HepG2 (cell line): ENCODE measurements at regions not wholly inside any gene's neighbourhood (a gene's known extent, or its start where the extent isn't known, plus 50 kb on each side); places are given as distances from the start of the nearest gene placed in this dataset.

Experiments used
- ATAC-seq: fragments of 200-7000 bp; cut with Tn5 transposase; 3 replicates; pipeline ENCODE4 v1.9.1; 2020; ENCODE audit warnings: mild to moderate bottlenecking, moderate library complexity
- BruUV-seq: library from RNA; stranded (reverse); fragments of 400-500 nt; replicated peaks from 2 replicates; lab custom pipeline; 2021; lab: Mats Ljungman, UMichigan
- CTCF ChIA-PET: fragments of 300-600 bp; formaldehyde crosslinking; extraction: SDS; loops from one replicate; lab custom pipeline; 2021; ENCODE audit warnings: low total read pairs, inconsistent platforms, low intra/inter-chr PET ratio; lab: Yijun Ruan, JAX
- POLR2A ChIA-PET: fragments of 350-600 bp; sonication (Branson Sonifier 250); formaldehyde crosslinking; loops from one replicate; lab custom pipeline; 2020; ENCODE audit warnings: antibody characterized with exemption, inconsistent platforms; lab: Yijun Ruan, JAX
- DNase-seq: peaks from one replicate; pipeline ENCODE4 v3.0.0-alpha.2; 2015; ENCODE audit warnings: low spot score
- FAIRE-seq: peaks from 3 replicates; lab custom pipeline; 2011; peaks lifted over from hg19 to GRCh38; lab: Jason Lieb, UNC
- H2AFZ ChIP-seq: one replicate; pipeline ENCODE4 v1.6.1; 2011; ENCODE audit warnings: low read length, inconsistent platforms
- H3K27ac ChIP-seq: fragments of 300-600 bp; 3 replicates; pipeline ENCODE4 v1.8.0; 2011; ENCODE audit warnings: mixed run types, mild to moderate bottlenecking, mixed read lengths, low read length, inconsistent platforms; ENCODE audit not compliant: insufficient read depth; ENCODE audit errors: extremely low read length
- H3K27me3 ChIP-seq, 2 experiments: fragments of 200-600 bp in 1 of 2; 2 replicates in 1 of 2; 3 replicates in 1 of 2; pipeline versions ENCODE4 v1.6.0 to v1.8.0; 2011; ENCODE audit warnings: low read length in 2 of 2, mild to moderate bottlenecking in 2 of 2, moderate library complexity in 2 of 2, inconsistent platforms in 1 of 2; ENCODE audit not compliant: insufficient read depth in 2 of 2, control insufficient read depth in 1 of 2
- H3K36me3 ChIP-seq, 2 experiments: fragments of 200-600 bp in 1 of 2; replicated peaks in 1 of 2; 2 replicates in 1 of 2; 3 replicates in 1 of 2; pipeline versions ENCODE4 v1.5.1 to v1.8.0; 2011; ENCODE audit warnings: low read length in 2 of 2, inconsistent platforms in 1 of 2; ENCODE audit not compliant: insufficient read depth in 2 of 2, control insufficient read depth in 1 of 2
- H3K4me1 ChIP-seq: 2 replicates; pipeline ENCODE4 v1.5.1; 2012; ENCODE audit warnings: low read length, inconsistent platforms; ENCODE audit not compliant: insufficient read depth
- H3K4me2 ChIP-seq: 2 replicates; pipeline ENCODE4 v1.6.0; 2011; ENCODE audit warnings: low read depth, low read length, inconsistent platforms
- H3K4me3 ChIP-seq, 3 experiments: fragments of 200-600 bp in 1 of 3; sonication (generic), shearing (Covaris generic) in 1 of 3; replicated peaks in 1 of 3; 2 replicates each; pipeline ENCODE4 v1.5.1; 2011 to 2016; ENCODE audit warnings: low read length in 3 of 3, inconsistent platforms in 2 of 3, low read depth in 2 of 3, mild to moderate bottlenecking in 2 of 3, control low read depth in 1 of 3, mixed read lengths in 1 of 3; ENCODE audit not compliant: insufficient read depth in 1 of 3
- H3K79me2 ChIP-seq: one replicate; pipeline ENCODE4 v1.6.1; 2011; ENCODE audit warnings: low read length, inconsistent platforms; ENCODE audit not compliant: insufficient read depth
- H3K9ac ChIP-seq: 2 replicates; pipeline ENCODE4 v1.6.0; 2011; ENCODE audit warnings: mild to moderate bottlenecking, low read depth, low read length, inconsistent platforms; ENCODE audit not compliant: insufficient read depth
- H3K9me3 ChIP-seq: 2 replicates; pipeline ENCODE4 v1.5.1; 2012; ENCODE audit warnings: mild to moderate bottlenecking, low read length
- H4K20me1 ChIP-seq: 2 replicates; pipeline ENCODE4 v1.6.0; 2011; ENCODE audit warnings: inconsistent platforms, mild to moderate bottlenecking, low read length, moderate library complexity; ENCODE audit not compliant: insufficient read depth
- ARID5B ChIP-seq: IDR thresholded peaks from 2 replicates; pipeline ENCODE4 v1.4.0; 2020; ENCODE audit warnings: mild to moderate bottlenecking, missing genetic modification reagents
- CHD4 ChIP-seq: fragments of 200-600 bp; sonication (generic); IDR thresholded peaks from 2 replicates; pipeline ENCODE4 v1.7.0; 2017; ENCODE audit warnings: mild to moderate bottlenecking, low read length, borderline replicate concordance
- DR1 ChIP-seq: sonication (generic); formaldehyde crosslinking; IDR thresholded peaks from 2 replicates; pipeline ENCODE4 v1.8.0; 2021; ENCODE audit warnings: mild to moderate bottlenecking, missing genetic modification reagents, inconsistent platforms
- FOXC1 ChIP-seq: sonication (generic); formaldehyde crosslinking; IDR thresholded peaks from 2 replicates; pipeline ENCODE4 v1.8.0; 2022; ENCODE audit warnings: mild to moderate bottlenecking, missing genetic modification reagents, borderline replicate concordance
- HNRNPUL1 ChIP-seq: fragments of 200-400 bp; formaldehyde crosslinking; IDR thresholded peaks from 2 replicates; pipeline ENCODE4 v1.6.1; 2017; ENCODE audit warnings: low read depth, mild to moderate bottlenecking, low read length, moderate library complexity
- ISL2 ChIP-seq: sonication (generic); formaldehyde crosslinking; IDR thresholded peaks from 2 replicates; pipeline ENCODE4 v1.5.0; 2020; ENCODE audit warnings: missing genetic modification reagents
- MTERF4 ChIP-seq: sonication (generic); formaldehyde crosslinking; IDR thresholded peaks from 2 replicates; pipeline ENCODE4 v1.8.0; 2023; ENCODE audit warnings: mild to moderate bottlenecking, missing genetic modification reagents
- PRPF4 ChIP-seq: fragments of 200-400 bp; formaldehyde crosslinking; IDR thresholded peaks from 2 replicates; pipeline ENCODE4 v1.6.1; 2016; ENCODE audit warnings: low read length, low read depth; ENCODE audit not compliant: poor library complexity, severe bottlenecking
- RARG ChIP-seq: sonication (generic); formaldehyde crosslinking; IDR thresholded peaks from 2 replicates; pipeline ENCODE4 v1.4.0; 2020; ENCODE audit warnings: low read depth, mild to moderate bottlenecking, missing genetic modification reagents
- RFX5 ChIP-seq: IDR thresholded peaks from 2 replicates; pipeline ENCODE4 v1.6.1; 2011; ENCODE audit warnings: low read depth, low read length, improper control_type of control experiment
- SKI ChIP-seq: fragments of 450-650 bp; IDR thresholded peaks from one replicate; pipeline ENCODE4 v1.6.1; 2018; ENCODE audit warnings: mild to moderate bottlenecking; ENCODE audit not compliant: partially characterized antibody
- SMARCE1 ChIP-seq: fragments of 450-650 bp; IDR thresholded peaks from 2 replicates; pipeline ENCODE4 v1.6.1; 2017; ENCODE audit warnings: borderline replicate concordance
- SPEN ChIP-seq: sonication (generic); formaldehyde crosslinking; IDR thresholded peaks from 2 replicates; pipeline ENCODE4 v1.5.1; 2020; ENCODE audit warnings: low read depth, mild to moderate bottlenecking, missing genetic modification reagents
- SSRP1 ChIP-seq: IDR thresholded peaks from 2 replicates; pipeline ENCODE4 v1.6.1; 2016; ENCODE audit warnings: control low read depth
- STAT5B ChIP-seq: sonication (generic); formaldehyde crosslinking; IDR thresholded peaks from 2 replicates; pipeline ENCODE4 v1.4.0; 2020; ENCODE audit warnings: missing genetic modification reagents
- U2AF2 ChIP-seq: fragments of 200-400 bp; formaldehyde crosslinking; IDR thresholded peaks from 2 replicates; pipeline ENCODE4 v1.6.1; 2017; ENCODE audit warnings: low read depth, mild to moderate bottlenecking, low read length
- XBP1 ChIP-seq: sonication (generic); formaldehyde crosslinking; IDR thresholded peaks from 2 replicates; pipeline ENCODE4 v1.5.0; 2020; ENCODE audit warnings: missing genetic modification reagents
- ZNF296 ChIP-seq: sonication (generic); formaldehyde crosslinking; conservative IDR thresholded peaks from 2 replicates; pipeline ENCODE4 v1.5.0; 2020; ENCODE audit warnings: mild to moderate bottlenecking, missing genetic modification reagents
- ZNF589 ChIP-seq: sonication (generic); formaldehyde crosslinking; conservative IDR thresholded peaks from 2 replicates; pipeline ENCODE4 v1.8.0; 2022; ENCODE audit warnings: mild to moderate bottlenecking, moderate library complexity, missing genetic modification reagents
- ZSCAN22 ChIP-seq: sonication (generic); formaldehyde crosslinking; IDR thresholded peaks from 2 replicates; pipeline ENCODE4 v1.4.0; 2020; ENCODE audit warnings: mild to moderate bottlenecking, missing genetic modification reagents
- WGBS: methylation state at CpG from one replicate; pipeline ENCODE4 v1.1.6; 2017; ENCODE audit warnings: low lambda C conversion rate; 5-methylcytosine and 5-hydroxymethylcytosine counted together
- in situ Hi-C: cut with HindIII; loops from 2 replicates; pipeline ENCODE4 v1.10.0; 2017; ENCODE audit warnings: low pct_unique_long_range_greater_than_20kb; ENCODE audit not compliant: extremely low pct_ligation_motif_present
- intact Hi-C: fragments of 100-400 bp; cut with micrococcal nuclease; formaldehyde crosslinking; loops from one replicate; pipeline ENCODE4 v1.10.0; 2022; ENCODE audit not compliant: unreplicated experiment

GRCh38 chr6:159616456-159616855 is 76.6 kb downstream of the SOD2 start:
- ATAC-seq (no peak), DNase-seq (no peak), FAIRE-seq (no peak)
- Histone ChIP-seq H3K9ac (no peak overlapping the region), H3K36me3 (no peaks in the 10 kb centered on the region), H2AFZ (no peak overlapping the region), H3K79me2 (no peaks in the 10 kb centered on the region), H3K27me3 (peaks cover 0 to 8% of the 10 kb centered on the region in 2 experiments; a peak in 1 of 5 replicates)
- POLR2A ChIA-PET: no interaction called here
- WGBS: 13% methylated on average over 2 of the region's 2 CpGs
- TF ChIP-seq ZNF589 (CRISPR knock-in tag): no peak
- no peak for TF ChIP-seq SKI
- TF ChIP-seq RFX5: no peak
- no peak for TF ChIP-seq ISL2 (CRISPR knock-in tag)
- no peak for TF ChIP-seq ZNF296 (CRISPR knock-in tag)
- TF ChIP-seq FOXC1 (CRISPR knock-in tag): no peak
- TF ChIP-seq SSRP1: no peak
- TF ChIP-seq ZSCAN22: no peak
- TF ChIP-seq DR1 (CRISPR knock-in tag): no peak
- TF ChIP-seq SMARCE1: no peak
- no peak for TF ChIP-seq CHD4
- TF ChIP-seq PRPF4: no peak
- no peak for TF ChIP-seq XBP1 (CRISPR knock-in tag)
- no peak for TF ChIP-seq SPEN (CRISPR knock-in tag)
- no peak for TF ChIP-seq HNRNPUL1
- TF ChIP-seq MTERF4 (CRISPR knock-in tag): no peak
- TF ChIP-seq RARG (CRISPR knock-in tag): no peak
- TF ChIP-seq U2AF2: no peak
- no peak for TF ChIP-seq ARID5B (CRISPR knock-in tag)
- TF ChIP-seq STAT5B (CRISPR knock-in tag): no peak
- TF ChIP-seq, all 625 proteins: peak for 0
- CTCF ChIA-PET: no interaction called here
- Histone ChIP-seq H3K4me3 (no peak overlapping the region), H3K4me2 (no peak overlapping the region), H3K27ac (no peak overlapping the region), H3K4me1 (no peaks in the 10 kb centered on the region), H4K20me1 (no peaks in the 10 kb centered on the region), H3K9me3 (peaks cover 9% of the 10 kb centered on the region; the same call in 1 of the 2 replicates)
- no TSS peak for BruUV-seq
- intact Hi-C loops (no loop called here), in situ Hi-C loops (loop anchor here (25.0 kb wide), 1 partner anchor 404 kb away; no protein-coding TSS in a partner anchor)
